Endodermal cell (in vitro differentiated cells): ENCODE measurements at regions not wholly inside any gene's neighbourhood (a gene's known extent, or its start where the extent isn't known, plus 50 kb on each side); places are given as distances from the start of the nearest gene placed in this dataset.

Experiments
- DNase-seq: peaks from one replicate; pipeline ENCODE4 v3.0.0-alpha.2; 2017
- H3K27ac ChIP-seq: 2 replicates; pipeline ENCODE4 v1.5.1; 2013; ENCODE audit warnings: mild to moderate bottlenecking, low read depth, low read length, moderate library complexity
- H3K27me3 ChIP-seq: 2 replicates; pipeline ENCODE4 v1.6.1; 2013; ENCODE audit warnings: mild to moderate bottlenecking, low read length, moderate library complexity; ENCODE audit not compliant: insufficient read depth, control insufficient read depth, poor library complexity, severe bottlenecking
- H3K36me3 ChIP-seq: 2 replicates; pipeline ENCODE4 v1.7.0; 2013; ENCODE audit warnings: mild to moderate bottlenecking, low read length, moderate library complexity; ENCODE audit not compliant: control insufficient read depth, insufficient read depth
- H3K4me1 ChIP-seq: one replicate; pipeline ENCODE4 v1.7.0; 2013; ENCODE audit warnings: low read length; ENCODE audit not compliant: control insufficient read depth, insufficient read depth
- H3K4me3 ChIP-seq: 2 replicates; pipeline ENCODE4 v1.5.1; 2013; ENCODE audit warnings: mild to moderate bottlenecking, low read length, moderate library complexity
- H3K9ac ChIP-seq: 2 replicates; pipeline ENCODE4 v1.6.1; 2013; ENCODE audit warnings: mild to moderate bottlenecking, low read length, moderate library complexity; ENCODE audit not compliant: poor library complexity, severe bottlenecking; ENCODE audit errors: extremely low read depth
- H3K9me3 ChIP-seq: 2 replicates; pipeline ENCODE4 v1.6.1; 2013; ENCODE audit warnings: mild to moderate bottlenecking, low read length, moderate library complexity; ENCODE audit not compliant: control insufficient read depth
- H3K27ac Mint-ChIP-seq: 2 replicates; pipeline ENCODE4 v1.8.0; 2020; ENCODE audit warnings: mixed read lengths
- H3K27me3 Mint-ChIP-seq: 2 replicates; pipeline ENCODE4 v1.8.0; 2021; ENCODE audit warnings: mild to moderate bottlenecking, mixed read lengths; ENCODE audit not compliant: insufficient read depth
- H3K36me3 Mint-ChIP-seq: 2 replicates; pipeline ENCODE4 v1.8.0; 2020; ENCODE audit warnings: low read depth, mixed read lengths
- H3K4me1 Mint-ChIP-seq: 2 replicates; pipeline ENCODE4 v1.8.0; 2020; ENCODE audit warnings: mixed read lengths
- H3K4me3 Mint-ChIP-seq: 2 replicates; pipeline ENCODE4 v1.8.0; 2020; ENCODE audit warnings: mild to moderate bottlenecking, moderate library complexity, mixed read lengths
- H3K9me3 Mint-ChIP-seq: 2 replicates; pipeline ENCODE4 v1.8.0; 2020; ENCODE audit warnings: mild to moderate bottlenecking, mixed read lengths
- WGBS, 2 experiments: methylation state at CpG; one replicate each; pipeline versions ENCODE4 v1.1.5 to v1.1.7; 2013; ENCODE audit warnings: missing lambda C conversion rate in 2 of 2, mixed read lengths in 1 of 2; ENCODE audit not compliant: insufficient coverage in 1 of 2, insufficient read length in 1 of 2; 5-methylcytosine and 5-hydroxymethylcytosine counted together
- TF ChIP-seq, protein P1 (sequence below): fragments of 200-600 bp; sonication (generic); conservative IDR thresholded peaks from 2 replicates; pipeline ENCODE4 v1.5.0; 2021; ENCODE audit warnings: antibody characterized with exemption, mild to moderate bottlenecking

DNA sequence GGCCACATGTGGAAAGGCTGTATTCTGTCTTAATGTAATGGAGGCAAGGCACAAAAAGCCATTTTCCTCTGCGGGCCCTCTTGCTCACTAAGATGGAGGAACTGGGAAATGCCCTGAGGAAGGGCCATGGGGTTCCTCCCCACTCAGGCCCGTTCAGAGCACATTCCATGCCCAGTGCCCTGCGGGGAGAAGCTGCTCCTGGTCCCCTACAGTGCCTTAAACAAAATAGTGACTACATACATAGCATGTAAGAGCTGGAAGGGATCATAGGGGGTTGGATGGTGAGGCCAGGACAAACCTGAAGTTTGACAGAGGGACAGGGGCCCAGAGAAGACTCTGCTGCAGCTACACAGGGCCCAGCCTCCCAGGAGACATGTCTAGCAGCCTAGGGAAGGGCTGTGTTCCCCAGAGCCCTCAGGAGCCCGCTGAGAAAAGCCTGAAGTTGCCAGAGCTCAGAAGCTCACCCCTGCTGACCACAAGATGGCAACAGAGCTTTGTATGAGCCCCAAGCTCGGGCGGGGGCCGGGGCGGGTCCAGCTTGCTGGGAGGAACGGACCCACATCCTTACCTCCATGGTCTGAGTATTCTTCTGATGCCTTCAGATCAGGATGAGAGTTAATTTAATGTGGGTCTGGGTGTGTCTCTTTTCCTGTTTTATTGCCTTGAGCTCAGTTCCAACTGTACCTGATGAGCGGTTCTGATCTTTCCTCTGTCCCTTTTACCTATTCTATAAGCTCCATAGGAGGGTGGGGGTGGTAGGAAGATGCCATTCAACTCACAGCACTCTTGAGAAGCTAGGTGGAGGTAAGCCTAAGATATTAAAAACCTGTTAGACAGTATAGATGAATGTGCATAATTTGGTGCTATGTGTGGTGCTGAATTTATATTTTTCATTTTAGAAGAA is 242.9 kb downstream of the CDC5L start:
- no peak overlapping the region for H3K27ac ChIP-seq
- H3K4me3 ChIP-seq = no peak overlapping the region
- H3K4me3 Mint-ChIP-seq = no peak overlapping the region
- H3K27me3 ChIP-seq = peaks cover 9% of the 10 kb centered on the region
- no peaks in the 10 kb centered on the region for H3K36me3 Mint-ChIP-seq
- no peak overlapping the region for H3K9ac ChIP-seq
- no peaks in the 10 kb centered on the region for H3K36me3 ChIP-seq
- H3K9me3 ChIP-seq = no peaks in the 10 kb centered on the region
- H3K4me1 ChIP-seq = peaks cover 8% of the 10 kb centered on the region
- peaks cover 18% of the 10 kb centered on the region for H3K4me1 Mint-ChIP-seq
- H3K27me3 Mint-ChIP-seq = peaks cover 11% of the 10 kb centered on the region
- H3K27ac Mint-ChIP-seq = no peak overlapping the region
- WGBS, 2 experiments = 23 to 86% methylated on average over 1 to 9 of the region's 10 CpGs
- peak; percentile 93 for DNase-seq
- TF ChIP-seq, protein P1, sequence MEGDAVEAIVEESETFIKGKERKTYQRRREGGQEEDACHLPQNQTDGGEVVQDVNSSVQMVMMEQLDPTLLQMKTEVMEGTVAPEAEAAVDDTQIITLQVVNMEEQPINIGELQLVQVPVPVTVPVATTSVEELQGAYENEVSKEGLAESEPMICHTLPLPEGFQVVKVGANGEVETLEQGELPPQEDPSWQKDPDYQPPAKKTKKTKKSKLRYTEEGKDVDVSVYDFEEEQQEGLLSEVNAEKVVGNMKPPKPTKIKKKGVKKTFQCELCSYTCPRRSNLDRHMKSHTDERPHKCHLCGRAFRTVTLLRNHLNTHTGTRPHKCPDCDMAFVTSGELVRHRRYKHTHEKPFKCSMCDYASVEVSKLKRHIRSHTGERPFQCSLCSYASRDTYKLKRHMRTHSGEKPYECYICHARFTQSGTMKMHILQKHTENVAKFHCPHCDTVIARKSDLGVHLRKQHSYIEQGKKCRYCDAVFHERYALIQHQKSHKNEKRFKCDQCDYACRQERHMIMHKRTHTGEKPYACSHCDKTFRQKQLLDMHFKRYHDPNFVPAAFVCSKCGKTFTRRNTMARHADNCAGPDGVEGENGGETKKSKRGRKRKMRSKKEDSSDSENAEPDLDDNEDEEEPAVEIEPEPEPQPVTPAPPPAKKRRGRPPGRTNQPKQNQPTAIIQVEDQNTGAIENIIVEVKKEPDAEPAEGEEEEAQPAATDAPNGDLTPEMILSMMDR = peak; percentile 87
- H3K9me3 Mint-ChIP-seq = no peaks in the 10 kb centered on the region

DNA sequence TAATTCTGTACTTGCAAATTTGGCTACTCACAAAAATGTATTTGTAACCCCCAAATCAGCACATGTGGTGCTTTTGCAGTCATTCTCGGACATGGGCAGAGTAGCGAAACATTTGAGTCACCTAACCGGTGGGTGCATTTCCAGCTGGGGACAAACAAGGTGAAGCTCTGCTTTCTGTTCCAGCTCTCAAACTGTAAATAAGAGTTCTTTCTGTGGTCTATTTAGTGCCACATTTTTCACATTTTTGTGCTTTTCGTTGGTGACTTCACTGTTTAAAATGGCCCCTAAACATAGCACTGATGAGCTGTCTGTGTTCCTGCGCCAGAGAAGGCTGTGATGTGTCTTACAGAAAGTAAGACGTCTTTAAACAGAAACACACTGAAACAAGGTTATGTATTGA is 244.5 kb downstream of the CDC5L start:
- Mint-ChIP-seq H3K4me1 (peaks cover 9% of the 10 kb centered on the region), H3K27ac (no peak overlapping the region)
- WGBS, 2 experiments = 81 to 87% methylated on average over 5 to 6 of the region's 6 CpGs

DNA sequence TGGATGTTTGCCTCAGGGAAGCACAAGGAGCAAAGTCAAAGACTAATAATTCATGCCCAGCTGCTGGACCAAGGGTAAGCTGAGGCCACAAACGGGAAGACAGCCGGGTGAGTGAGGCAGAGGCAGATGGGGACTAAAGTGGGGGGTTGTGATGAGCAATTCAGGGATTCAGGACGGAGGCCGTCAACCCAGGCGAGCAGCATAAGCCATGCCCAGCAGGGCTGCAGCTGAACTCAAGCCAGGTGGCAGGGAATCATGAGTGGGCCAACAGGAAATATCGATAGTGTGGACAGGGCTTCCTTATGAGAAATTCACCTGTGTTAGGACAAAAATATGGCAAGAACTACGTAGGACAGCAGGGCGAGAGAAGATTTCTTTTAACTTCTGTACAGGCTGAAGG is 246.8 kb downstream of the CDC5L start:
- WGBS, 2 experiments = 90 to 99% methylated on average over 8 of the region's 8 CpGs
- Histone ChIP-seq H3K9ac (no peak overlapping the region), H3K36me3 (no peaks in the 10 kb centered on the region), H3K4me1 (no peaks in the 10 kb centered on the region), H3K27ac (no peak overlapping the region), H3K4me3 (no peak overlapping the region), H3K27me3 (peaks cover 9% of the 10 kb centered on the region), H3K9me3 (no peaks in the 10 kb centered on the region)
- Mint-ChIP-seq H3K9me3 (no peaks in the 10 kb centered on the region), H3K36me3 (no peaks in the 10 kb centered on the region), H3K27ac (no peak overlapping the region), H3K4me3 (no peak overlapping the region), H3K4me1 (peaks cover 2% of the 10 kb centered on the region), H3K27me3 (peaks cover 19% of the 10 kb centered on the region)
- TF ChIP-seq, protein P1 = no peak
- DNase-seq = no peak

More for the DNA sequence above, 244.5 kb downstream of the CDC5L start:
- Mint-ChIP-seq H3K4me3 (no peak overlapping the region), H3K9me3 (no peaks in the 10 kb centered on the region), H3K36me3 (no peaks in the 10 kb centered on the region), H3K27me3 (peaks cover 16% of the 10 kb centered on the region)
- H3K4me3 ChIP-seq = no peak overlapping the region
- no peaks in the 10 kb centered on the region for H3K9me3 ChIP-seq
- no peak overlapping the region for H3K9ac ChIP-seq
- peaks cover 1% of the 10 kb centered on the region for H3K4me1 ChIP-seq
- H3K27me3 ChIP-seq = peaks cover 9% of the 10 kb centered on the region
- TF ChIP-seq, protein P1 = no peak
- no peak overlapping the region for H3K27ac ChIP-seq
- H3K36me3 ChIP-seq = no peaks in the 10 kb centered on the region
- DNase-seq = no peak
